WTC11 (cell line): ENCODE measurements at regions not wholly inside any gene's neighbourhood (a gene's known extent, or its start where the extent isn't known, plus 50 kb on each side); places are given as distances from the start of the nearest gene placed in this dataset.

Experiments
- CREM ChIP-seq: sonication (generic); formaldehyde crosslinking; IDR thresholded peaks from 2 replicates; pipeline ENCODE4 v1.8.1; 2022; ENCODE audit warnings: mild to moderate bottlenecking, missing genetic modification reagents, moderate library complexity
- CTCF ChIP-seq: fragments of 200-600 bp; IDR thresholded peaks from 2 replicates; pipeline ENCODE4 v1.8.0; 2022; ENCODE audit warnings: antibody characterized with exemption
- JUN ChIP-seq: sonication (generic); formaldehyde crosslinking; IDR thresholded peaks from 2 replicates; pipeline ENCODE4 v1.8.0; 2023; ENCODE audit warnings: mild to moderate bottlenecking, missing genetic modification reagents
- TEAD1 ChIP-seq: sonication (generic); formaldehyde crosslinking; IDR thresholded peaks from 2 replicates; pipeline ENCODE4 v1.8.0; 2022; ENCODE audit warnings: mild to moderate bottlenecking, missing genetic modification reagents
- TEAD4 ChIP-seq: sonication (generic); formaldehyde crosslinking; IDR thresholded peaks from 2 replicates; pipeline ENCODE4 v1.8.0; 2022; ENCODE audit warnings: mild to moderate bottlenecking, missing genetic modification reagents
- TF ChIP-seq, protein P1 (sequence below): sonication (generic); formaldehyde crosslinking; IDR thresholded peaks from 2 replicates; pipeline ENCODE4 v1.8.1; 2022; ENCODE audit warnings: missing genetic modification reagents, borderline replicate concordance

DNA sequence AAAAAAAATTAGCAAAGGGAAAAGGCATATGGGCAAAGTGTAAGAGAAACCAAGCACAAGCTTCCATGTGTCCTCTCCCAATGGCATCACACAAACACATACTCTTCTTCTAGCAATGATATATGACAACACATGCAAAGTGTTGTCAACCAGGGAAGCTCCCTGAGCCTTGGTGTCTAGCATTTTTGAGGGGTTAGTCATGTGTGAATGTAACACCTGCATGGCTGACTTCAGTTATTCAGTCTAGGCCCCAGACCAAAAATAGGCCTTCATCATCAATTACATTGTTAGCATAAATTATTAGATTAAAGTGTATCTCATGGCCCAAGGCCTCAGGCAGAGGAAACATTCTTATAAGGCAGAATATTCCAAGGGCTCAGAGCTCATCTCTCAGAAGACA is 450.0 kb downstream of the TLE1 start:
- TF ChIP-seq CTCF, result no peak
- no peak for TF ChIP-seq CREM (CRISPR knock-in tag)
- TF ChIP-seq JUN (CRISPR knock-in tag), result no peak
- TF ChIP-seq, protein P1, sequence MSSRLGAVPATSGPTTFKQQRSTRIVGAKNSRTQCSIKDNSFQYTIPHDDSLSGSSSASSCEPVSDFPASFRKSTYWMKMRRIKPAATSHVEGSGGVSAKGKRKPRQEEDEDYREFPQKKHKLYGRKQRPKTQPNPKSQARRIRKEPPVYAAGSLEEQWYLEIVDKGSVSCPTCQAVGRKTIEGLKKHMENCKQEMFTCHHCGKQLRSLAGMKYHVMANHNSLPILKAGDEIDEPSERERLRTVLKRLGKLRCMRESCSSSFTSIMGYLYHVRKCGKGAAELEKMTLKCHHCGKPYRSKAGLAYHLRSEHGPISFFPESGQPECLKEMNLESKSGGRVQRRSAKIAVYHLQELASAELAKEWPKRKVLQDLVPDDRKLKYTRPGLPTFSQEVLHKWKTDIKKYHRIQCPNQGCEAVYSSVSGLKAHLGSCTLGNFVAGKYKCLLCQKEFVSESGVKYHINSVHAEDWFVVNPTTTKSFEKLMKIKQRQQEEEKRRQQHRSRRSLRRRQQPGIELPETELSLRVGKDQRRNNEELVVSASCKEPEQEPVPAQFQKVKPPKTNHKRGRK (CRISPR knock-in tag), result no peak
- no peak for TF ChIP-seq TEAD4 (CRISPR knock-in tag)
- no peak for TF ChIP-seq TEAD1 (CRISPR knock-in tag)
